ENCODE measurements at regions not wholly inside any gene's neighbourhood (a gene's known extent, or its start where the extent isn't known, plus 50 kb on each side); places are given as distances from the start of the nearest gene placed in this dataset.

DNA sequence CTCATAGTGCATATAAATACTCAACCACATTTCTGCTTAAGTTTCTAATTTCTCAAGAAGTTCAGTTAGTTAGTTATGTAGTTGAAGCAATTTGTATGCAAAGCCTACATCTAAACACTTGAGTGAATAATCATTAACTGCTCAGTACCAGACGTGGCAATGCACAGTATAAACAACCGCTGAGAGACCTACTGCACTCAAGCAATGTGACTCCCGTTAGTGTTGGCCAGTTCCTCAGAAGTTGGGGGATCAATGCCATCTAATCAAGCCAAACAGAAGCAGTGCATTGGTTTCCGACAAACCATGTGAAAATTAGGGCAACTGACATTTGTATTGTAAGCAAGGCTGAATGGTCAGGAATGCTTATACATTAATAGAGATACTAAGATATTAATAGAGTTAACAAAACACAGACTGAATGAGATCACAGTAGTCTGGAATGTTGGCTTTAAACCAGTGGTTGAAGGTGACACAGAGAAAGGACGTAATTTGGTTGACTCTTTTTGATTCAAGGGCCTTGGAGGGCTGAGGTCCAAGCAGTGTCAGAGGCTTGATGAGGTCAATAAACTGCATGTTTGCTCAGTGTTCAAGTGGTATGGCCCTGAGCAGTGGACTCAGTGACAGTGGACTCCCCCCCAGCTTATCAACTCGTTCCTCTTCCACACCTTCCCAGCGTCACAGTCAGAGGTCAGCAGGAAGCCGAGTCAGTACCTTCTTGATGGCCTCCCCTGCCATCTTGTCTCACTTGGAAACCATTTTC lies 255.5 kb downstream of the CTH start:
- no peaks in the 10 kb centered on the region for H3K36me3 ChIP-seq (ENCODE audit: control insufficient read depth in 2 of 2, extremely low read depth in 1 of 2, insufficient read depth in 2 of 2, low read length in 2 of 2)
- H2AFZ ChIP-seq (ENCODE audit: control insufficient read depth, low read length) = no peak overlapping the region
- H3K27ac ChIP-seq (ENCODE audit: control insufficient read depth, insufficient read depth, low read length) = no peak overlapping the region
- FAIRE-seq (no peak), DNase-seq (ENCODE audit: low read depth, low spot score) (no peak)
- no peak overlapping the region for H3K4me2 ChIP-seq (ENCODE audit: control insufficient read depth, extremely low read depth, insufficient read depth, low read depth, low read length)
- no peaks in the 10 kb centered on the region for H3K79me2 ChIP-seq (ENCODE audit: control insufficient read depth, insufficient read depth, low read length)
- H3K9me3 ChIP-seq (ENCODE audit: control insufficient read depth, low read depth, low read length) = no peaks in the 10 kb centered on the region
- H3K4me1 ChIP-seq (ENCODE audit: control insufficient read depth, extremely low read depth, insufficient read depth, low read length) = no peaks in the 10 kb centered on the region
- dilution Hi-C loops (cut with MboI; ENCODE audit: extremely low pct_ligation_motif_present, low sequenced_read_pairs) = no loop called here
- no peaks in the 10 kb centered on the region for H3K27me3 ChIP-seq (ENCODE audit: control insufficient read depth, extremely low read depth, insufficient read depth, low read length)
- TF ChIP-seq EZH2 (IDR thresholded peaks at IDR 0.05; ENCODE audit: low read length) = no peak
- TF ChIP-seq, protein P1, sequence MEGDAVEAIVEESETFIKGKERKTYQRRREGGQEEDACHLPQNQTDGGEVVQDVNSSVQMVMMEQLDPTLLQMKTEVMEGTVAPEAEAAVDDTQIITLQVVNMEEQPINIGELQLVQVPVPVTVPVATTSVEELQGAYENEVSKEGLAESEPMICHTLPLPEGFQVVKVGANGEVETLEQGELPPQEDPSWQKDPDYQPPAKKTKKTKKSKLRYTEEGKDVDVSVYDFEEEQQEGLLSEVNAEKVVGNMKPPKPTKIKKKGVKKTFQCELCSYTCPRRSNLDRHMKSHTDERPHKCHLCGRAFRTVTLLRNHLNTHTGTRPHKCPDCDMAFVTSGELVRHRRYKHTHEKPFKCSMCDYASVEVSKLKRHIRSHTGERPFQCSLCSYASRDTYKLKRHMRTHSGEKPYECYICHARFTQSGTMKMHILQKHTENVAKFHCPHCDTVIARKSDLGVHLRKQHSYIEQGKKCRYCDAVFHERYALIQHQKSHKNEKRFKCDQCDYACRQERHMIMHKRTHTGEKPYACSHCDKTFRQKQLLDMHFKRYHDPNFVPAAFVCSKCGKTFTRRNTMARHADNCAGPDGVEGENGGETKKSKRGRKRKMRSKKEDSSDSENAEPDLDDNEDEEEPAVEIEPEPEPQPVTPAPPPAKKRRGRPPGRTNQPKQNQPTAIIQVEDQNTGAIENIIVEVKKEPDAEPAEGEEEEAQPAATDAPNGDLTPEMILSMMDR (optimal IDR thresholded peaks at IDR 0.05 in 1 of 3, IDR thresholded peaks at IDR 0.05 in 1 of 3, conservative IDR thresholded peaks at IDR 0.05 in 1 of 3; ENCODE audit: extremely low read depth in 1 of 3, insufficient read depth in 2 of 3, low read length in 3 of 3) = no peak
- no peak overlapping the region for H3K4me3 ChIP-seq (ENCODE audit: control insufficient read depth in 2 of 3, extremely low read depth in 1 of 3, insufficient read depth in 2 of 3, low read depth in 1 of 3, low read length in 3 of 3)
- H4K20me1 ChIP-seq (ENCODE audit: control insufficient read depth, extremely low read depth, insufficient read depth, low read length) = no peaks in the 10 kb centered on the region
- no peaks in the 10 kb centered on the region for H3K9me1 ChIP-seq (ENCODE audit: control insufficient read depth, extremely low read depth, insufficient read depth, low read length)
- H3K9ac ChIP-seq (ENCODE audit: control insufficient read depth, extremely low read depth, insufficient read depth, low read length) = no peak overlapping the region

DNA sequence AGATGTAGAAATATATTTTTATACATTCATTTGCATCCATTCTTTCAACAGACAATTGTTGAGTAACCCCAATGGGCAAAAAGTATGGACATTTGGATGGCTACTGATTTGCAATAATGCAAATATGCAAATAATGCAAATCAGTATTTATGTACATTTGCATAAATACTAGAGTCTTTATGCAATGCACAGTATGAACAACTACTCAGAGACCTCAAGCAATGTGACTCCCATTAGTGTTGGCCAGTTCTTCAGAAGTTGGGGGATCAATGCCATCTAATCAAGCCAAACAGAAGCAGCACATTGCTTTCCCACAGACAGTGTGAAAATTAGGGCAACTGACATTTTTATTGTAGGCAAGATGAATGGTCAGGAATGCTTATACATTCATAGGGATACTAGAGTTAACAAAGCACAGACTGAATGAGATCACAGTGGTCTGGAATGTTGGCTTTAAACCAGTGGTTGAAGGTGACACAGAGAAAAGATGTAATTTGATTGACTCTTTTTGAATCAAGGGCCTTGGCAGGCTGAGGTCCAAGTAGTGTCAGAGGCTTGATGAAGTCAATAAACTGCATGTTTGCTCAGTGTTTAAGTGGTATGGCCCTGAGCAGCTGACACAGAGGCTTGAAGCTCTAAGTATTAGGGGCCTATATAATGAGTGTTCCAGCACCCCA lies 256.6 kb downstream of the CTH start:
- FAIRE-seq = no peak

More for the DNA sequence above, 256.6 kb downstream of the CTH start:
- Histone ChIP-seq H3K27me3 (ENCODE audit: control insufficient read depth, extremely low read depth, insufficient read depth, low read length) (no peaks in the 10 kb centered on the region), H3K9me3 (ENCODE audit: control insufficient read depth, low read depth, low read length) (no peaks in the 10 kb centered on the region), H4K20me1 (ENCODE audit: control insufficient read depth, extremely low read depth, insufficient read depth, low read length) (no peaks in the 10 kb centered on the region), H3K9me1 (ENCODE audit: control insufficient read depth, extremely low read depth, insufficient read depth, low read length) (no peaks in the 10 kb centered on the region), H2AFZ (ENCODE audit: control insufficient read depth, low read length) (no peak overlapping the region), H3K4me3 (ENCODE audit: control insufficient read depth in 2 of 3, extremely low read depth in 1 of 3, insufficient read depth in 2 of 3, low read depth in 1 of 3, low read length in 3 of 3) (no peak overlapping the region), H3K4me1 (ENCODE audit: control insufficient read depth, extremely low read depth, insufficient read depth, low read length) (no peaks in the 10 kb centered on the region), H3K79me2 (ENCODE audit: control insufficient read depth, insufficient read depth, low read length) (no peaks in the 10 kb centered on the region), H3K27ac (ENCODE audit: control insufficient read depth, insufficient read depth, low read length) (no peak overlapping the region), H3K4me2 (ENCODE audit: control insufficient read depth, extremely low read depth, insufficient read depth, low read depth, low read length) (no peak overlapping the region), H3K9ac (ENCODE audit: control insufficient read depth, extremely low read depth, insufficient read depth, low read length) (no peak overlapping the region), H3K36me3 (ENCODE audit: control insufficient read depth in 2 of 2, extremely low read depth in 1 of 2, insufficient read depth in 2 of 2, low read length in 2 of 2) (no peaks in the 10 kb centered on the region)
- DNase-seq (ENCODE audit: low read depth, low spot score) = no peak
- TF ChIP-seq EZH2 (IDR thresholded peaks at IDR 0.05; ENCODE audit: low read length) = no peak
- TF ChIP-seq, protein P1 (optimal IDR thresholded peaks at IDR 0.05 in 1 of 3, IDR thresholded peaks at IDR 0.05 in 1 of 3, conservative IDR thresholded peaks at IDR 0.05 in 1 of 3; ENCODE audit: extremely low read depth in 1 of 3, insufficient read depth in 2 of 3, low read length in 3 of 3) = no peak
- dilution Hi-C loops (cut with MboI; ENCODE audit: extremely low pct_ligation_motif_present, low sequenced_read_pairs) = no loop called here
